ENCODE measurements at regions not wholly inside any gene's neighbourhood (a gene's known extent, or its start where the extent isn't known, plus 50 kb on each side); places are given as distances from the start of the nearest gene placed in this dataset.
"Not testable (repeated sequence)": the region's sequence is repeated elsewhere in the genome, so short reads cannot be mapped to it uniquely, and the experiment has no call there.

- no peaks in the 10 kb centered on the region for H3K36me3 Mint-ChIP-seq
- no peaks in the 10 kb centered on the region for H3K9me3 Mint-ChIP-seq
- no peak for TF ChIP-seq CTCF (conservative IDR thresholded peaks at IDR 0.05)
- no peaks in the 10 kb centered on the region for H3K4me1 Mint-ChIP-seq (ENCODE audit: unreplicated experiment)
- no peak overlapping the region for H3K27ac Mint-ChIP-seq
- no peaks in the 10 kb centered on the region for H3K27me3 Mint-ChIP-seq
- DNase-seq (ENCODE audit: extremely low spot score, unreplicated experiment): no peak
- H3K4me3 Mint-ChIP-seq: no peak overlapping the region
Observed at GRCh38 chrX:114272096-114272686, 311.7 kb upstream of the HTR2C start.

GRCh38 chrX:114270371-114270770 is 313.5 kb upstream of the HTR2C start:
- not testable (repeated sequence) for H3K4me3 Mint-ChIP-seq; H3K4me1 Mint-ChIP-seq (ENCODE audit: unreplicated experiment); H3K27me3 Mint-ChIP-seq; H3K9me3 Mint-ChIP-seq; H3K36me3 Mint-ChIP-seq; H3K27ac Mint-ChIP-seq; DNase-seq (ENCODE audit: extremely low spot score, unreplicated experiment)

- no peak overlapping the region for H3K27ac Mint-ChIP-seq
- no peak for TF ChIP-seq CTCF (conservative IDR thresholded peaks at IDR 0.05)
- H3K4me3 Mint-ChIP-seq: no peak overlapping the region
- H3K27me3 Mint-ChIP-seq: no peaks in the 10 kb centered on the region
- no peak for DNase-seq (ENCODE audit: extremely low spot score, unreplicated experiment)
- no peaks in the 10 kb centered on the region for H3K4me1 Mint-ChIP-seq (ENCODE audit: unreplicated experiment)
- no peaks in the 10 kb centered on the region for H3K36me3 Mint-ChIP-seq
- no peaks in the 10 kb centered on the region for H3K9me3 Mint-ChIP-seq
Observed at GRCh38 chrX:114268643-114269042, 315.2 kb upstream of the HTR2C start.

GRCh38 chrX:114267142-114267541 is 316.7 kb upstream of the HTR2C start:
- Mint-ChIP-seq H3K27me3 (no peaks in the 10 kb centered on the region), H3K4me3 (no peak overlapping the region), H3K4me1 (ENCODE audit: unreplicated experiment) (no peaks in the 10 kb centered on the region), H3K27ac (no peak overlapping the region), H3K36me3 (no peaks in the 10 kb centered on the region), H3K9me3 (no peaks in the 10 kb centered on the region)
- DNase-seq (ENCODE audit: extremely low spot score, unreplicated experiment): no peak
- no peak for TF ChIP-seq CTCF (conservative IDR thresholded peaks at IDR 0.05)

- no peaks in the 10 kb centered on the region for H3K4me1 Mint-ChIP-seq (ENCODE audit: unreplicated experiment)
- no peak overlapping the region for H3K27ac Mint-ChIP-seq
- H3K36me3 Mint-ChIP-seq: no peaks in the 10 kb centered on the region
- DNase-seq (ENCODE audit: extremely low spot score, unreplicated experiment): no peak
- no peak overlapping the region for H3K4me3 Mint-ChIP-seq
- H3K9me3 Mint-ChIP-seq: no peaks in the 10 kb centered on the region
- H3K27me3 Mint-ChIP-seq: peaks cover 3% of the 10 kb centered on the region
- TF ChIP-seq CTCF (conservative IDR thresholded peaks at IDR 0.05): no peak
Observed at GRCh38 chrX:114252186-114252585, 331.7 kb upstream of the HTR2C start.

GRCh38 chrX:114251575-114251974 is 332.3 kb upstream of the HTR2C start:
- Mint-ChIP-seq H3K27me3 (peaks cover 3% of the 10 kb centered on the region), H3K36me3 (no peaks in the 10 kb centered on the region), H3K27ac (no peak overlapping the region), H3K4me1 (ENCODE audit: unreplicated experiment) (no peaks in the 10 kb centered on the region), H3K9me3 (no peaks in the 10 kb centered on the region), H3K4me3 (no peak overlapping the region)
- no peak for DNase-seq (ENCODE audit: extremely low spot score, unreplicated experiment)
- TF ChIP-seq CTCF (conservative IDR thresholded peaks at IDR 0.05): no peak
